Gastroesophageal sphincter (tissue), 4 donors: ENCODE measurements at regions not wholly inside any gene's neighbourhood (a gene's known extent, or its start where the extent isn't known, plus 50 kb on each side); places are given as distances from the start of the nearest gene placed in this dataset.

Experiments used
- ATAC-seq: fragments of 150-250 bp; one replicate; pipeline ENCODE4 v1.9.1; 2016; ENCODE audit warnings: mild to moderate bottlenecking, moderate library complexity
- H3K27ac ChIP-seq, 4 donors: fragments of 200-600 bp; sonication (generic) in 3 of 4; 1 replicate in 3 of 4; 2 replicates in 1 of 4; pipeline ENCODE4 v1.5.1; 2016 to 2019
- H3K27me3 ChIP-seq: fragments of 200-600 bp; sonication (generic); one replicate; pipeline ENCODE4 v1.5.1; 2019
- H3K36me3 ChIP-seq, 2 donors: fragments of 200-600 bp; sonication (generic); one replicate each; pipeline ENCODE4 v1.5.1; 2019; ENCODE audit warnings: control low read depth in 1 of 2
- H3K4me1 ChIP-seq, 3 donors: fragments of 200-600 bp; sonication (generic); 1 replicate in 2 of 3; 2 replicates in 1 of 3; pipeline ENCODE4 v1.5.1; 2016 to 2019; ENCODE audit warnings: control low read depth in 2 of 3
- H3K4me3 ChIP-seq, 2 donors: fragments of 200-600 bp; sonication (generic); one replicate each; pipeline ENCODE4 v1.5.1; 2019; ENCODE audit warnings: mild to moderate bottlenecking in 1 of 2, moderate library complexity in 1 of 2
- H3K9me3 ChIP-seq, 3 donors: fragments of 200-600 bp; sonication (generic); one replicate each; pipeline ENCODE4 v1.5.1; 2017 to 2019; ENCODE audit warnings: control low read depth in 2 of 3
- CTCF ChIP-seq, 4 experiments: fragments of 200-600 bp in 2 of 4; fragments of 450-650 bp in 2 of 4; sonication (generic) in 1 of 4; IDR thresholded peaks; one replicate each; pipeline ENCODE4 v1.5.1; 2017 to 2019; ENCODE audit warnings: antibody characterized with exemption in 4 of 4, mild to moderate bottlenecking in 2 of 4, moderate library complexity in 2 of 4
- EP300 ChIP-seq: sonication (generic); formaldehyde crosslinking; IDR thresholded peaks from one replicate; pipeline ENCODE4 v1.6.1; 2017; ENCODE audit warnings: antibody characterized with exemption, mild to moderate bottlenecking
- POLR2A ChIP-seq, 2 donors: fragments of 450-650 bp; IDR thresholded peaks; one replicate each; pipeline ENCODE4 v1.6.1; 2017; ENCODE audit warnings: antibody characterized with exemption in 2 of 2, mild to moderate bottlenecking in 2 of 2, moderate library complexity in 1 of 2
- POLR2AphosphoS5 ChIP-seq: sonication (generic); formaldehyde crosslinking; IDR thresholded peaks from one replicate; pipeline ENCODE4 v1.6.1; 2017; ENCODE audit warnings: antibody characterized with exemption
- WGBS, 2 donors: methylation state at CpG; one replicate each; pipeline ENCODE4 v1.1.5; 2018; ENCODE audit warnings: low coverage in 1 of 2; 5-methylcytosine and 5-hydroxymethylcytosine counted together

- no peaks in the 10 kb centered on the region for H3K4me1 ChIP-seq
- no peak overlapping the region for H3K4me3 ChIP-seq
- no peaks in the 10 kb centered on the region for H3K9me3 ChIP-seq
- H3K27ac ChIP-seq: no peak overlapping the region
- TF ChIP-seq CTCF (IDR thresholded peaks at IDR 0.05) (no peak), EP300 (no peak), POLR2AphosphoS5 (no peak), POLR2A (IDR thresholded peaks at IDR 0.05) (no peak)
- no peaks in the 10 kb centered on the region for H3K27me3 ChIP-seq
- 82 to 92% methylated on average over 3 of the region's 3 CpGs for WGBS, 2 donors
- ATAC-seq: no peak
- H3K36me3 ChIP-seq: no peaks in the 10 kb centered on the region
Observed at GRCh38 chr4:181845617-181846016, 397.6 kb upstream of the TENM3 start.

GRCh38 chr4:181846934-181847333, 396.3 kb upstream of the TENM3 start:
- H3K27me3 ChIP-seq: no peaks in the 10 kb centered on the region
- no peaks in the 10 kb centered on the region for H3K9me3 ChIP-seq
- H3K36me3 ChIP-seq: no peaks in the 10 kb centered on the region
- no peak overlapping the region for H3K4me3 ChIP-seq
- WGBS, 2 donors: 72 to 80% methylated on average over 4 of the region's 4 CpGs
- no peak for TF ChIP-seq EP300
- TF ChIP-seq POLR2A (IDR thresholded peaks at IDR 0.05): no peak
- no peak for TF ChIP-seq POLR2AphosphoS5
- no peak for TF ChIP-seq CTCF (IDR thresholded peaks at IDR 0.05)
- H3K27ac ChIP-seq: no peak overlapping the region
- no peak for ATAC-seq
- no peaks in the 10 kb centered on the region for H3K4me1 ChIP-seq

DNA sequence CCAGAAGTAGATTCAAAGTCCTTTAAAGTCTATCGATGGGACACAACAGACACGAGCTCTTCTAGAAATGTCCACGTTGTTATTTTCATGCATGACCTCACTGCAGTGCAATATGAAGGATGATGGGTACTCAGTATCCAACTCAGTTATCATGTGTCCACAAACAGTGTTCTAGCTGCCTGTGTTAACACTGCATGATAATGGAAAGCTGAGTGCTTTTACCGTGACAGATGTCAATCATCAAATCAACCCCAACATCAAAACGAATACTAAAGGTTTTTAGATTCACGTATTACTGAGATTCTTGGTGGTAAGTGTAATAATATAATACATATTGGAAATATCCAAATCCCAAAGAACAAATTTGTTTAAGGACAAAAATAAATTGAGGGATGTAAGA, 394.8 kb upstream of the TENM3 start:
- Histone ChIP-seq H3K36me3 (no peaks in the 10 kb centered on the region), H3K9me3 (no peaks in the 10 kb centered on the region), H3K4me1 (no peaks in the 10 kb centered on the region), H3K4me3 (no peak overlapping the region), H3K27me3 (no peaks in the 10 kb centered on the region), H3K27ac (no peak overlapping the region)
- TF ChIP-seq POLR2A (IDR thresholded peaks at IDR 0.05) (no peak), POLR2AphosphoS5 (no peak), EP300 (no peak), CTCF (IDR thresholded peaks at IDR 0.05) (no peak)
- ATAC-seq: no peak
- 86 to 88% methylated on average over 4 to 6 of the region's 6 CpGs for WGBS, 2 donors

GRCh38 chr4:181849472-181849871, 393.7 kb upstream of the TENM3 start:
- no peak for TF ChIP-seq POLR2A (IDR thresholded peaks at IDR 0.05)
- TF ChIP-seq POLR2AphosphoS5: no peak
- no peak for TF ChIP-seq EP300
- TF ChIP-seq CTCF (IDR thresholded peaks at IDR 0.05): no peak
- Histone ChIP-seq H3K4me3 (no peak overlapping the region), H3K27ac (no peak overlapping the region), H3K9me3 (no peaks in the 10 kb centered on the region), H3K4me1 (no peaks in the 10 kb centered on the region), H3K36me3 (no peaks in the 10 kb centered on the region), H3K27me3 (no peaks in the 10 kb centered on the region)
- ATAC-seq: no peak
- 49 to 54% methylated on average over 2 of the region's 2 CpGs for WGBS, 2 donors

DNA sequence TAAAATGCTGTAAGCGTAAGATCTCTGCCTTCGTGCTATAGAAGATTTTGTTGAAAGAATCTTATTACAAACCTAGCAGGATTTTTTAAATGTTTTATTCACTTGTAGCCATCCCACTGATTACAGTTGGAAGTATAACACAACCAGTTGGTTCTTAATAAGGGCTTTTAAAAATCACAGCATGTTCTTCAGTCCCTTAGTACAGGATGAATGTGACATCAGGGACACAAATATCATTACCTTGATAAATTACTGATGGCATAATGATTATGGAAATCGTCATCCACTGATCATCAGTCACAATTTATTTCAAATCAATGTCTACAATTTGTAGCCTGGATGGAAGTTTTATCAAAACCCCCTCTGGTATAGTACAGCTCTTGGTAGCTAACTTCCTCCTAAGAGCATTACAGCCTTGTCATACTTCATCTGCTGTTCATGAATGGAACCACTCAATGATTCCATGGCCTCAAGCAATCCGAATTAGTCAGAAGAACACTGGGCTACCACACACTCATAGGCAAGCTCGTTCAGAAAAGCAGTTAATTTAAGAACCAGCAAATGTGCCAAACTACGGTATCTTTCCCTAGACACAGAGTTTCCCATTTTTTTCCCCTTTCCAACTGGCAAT, 389.2 kb upstream of the TENM3 start:
- Histone ChIP-seq H3K27me3 (no peaks in the 10 kb centered on the region), H3K4me3 (no peak overlapping the region), H3K4me1 (no peaks in the 10 kb centered on the region), H3K36me3 (no peaks in the 10 kb centered on the region), H3K27ac (no peak overlapping the region), H3K9me3 (no peaks in the 10 kb centered on the region)
- no peak for ATAC-seq
- TF ChIP-seq CTCF (IDR thresholded peaks at IDR 0.05): no peak
- TF ChIP-seq POLR2AphosphoS5: no peak
- TF ChIP-seq EP300: no peak
- TF ChIP-seq POLR2A (IDR thresholded peaks at IDR 0.05): no peak
- 69 to 75% methylated on average over 6 of the region's 6 CpGs for WGBS, 2 donors
